ENCODE measurements at regions not wholly inside any gene's neighbourhood (a gene's known extent, or its start where the extent isn't known, plus 50 kb on each side); places are given as distances from the start of the nearest gene placed in this dataset.

- H3K4me1 Mint-ChIP-seq, result no peaks in the 10 kb centered on the region
- Histone ChIP-seq H3K36me3 (ENCODE audit: control insufficient read depth, insufficient read depth, low read length) (no peaks in the 10 kb centered on the region), H3K4me3 (ENCODE audit: low read length) (no peak overlapping the region), H3K4me1 (ENCODE audit: control insufficient read depth, insufficient read depth, low read length) (no peaks in the 10 kb centered on the region), H3K27me3 (ENCODE audit: control insufficient read depth, insufficient read depth, low read length) (no peaks in the 10 kb centered on the region), H3K27ac (ENCODE audit: low read length) (no peak overlapping the region), H3K9me3 (ENCODE audit: control insufficient read depth, insufficient read depth, low read length) (no peaks in the 10 kb centered on the region)
- no peaks in the 10 kb centered on the region for H3K36me3 Mint-ChIP-seq
- H3K4me3 Mint-ChIP-seq, result no peak overlapping the region
- intact Hi-C loops (cut with micrococcal nuclease), result no loop called here
- no peak for TF ChIP-seq CTCF (IDR thresholded peaks at IDR 0.05)
- 50% methylated on average over 2 of the region's 2 CpGs for WGBS (ENCODE audit: insufficient coverage)
- no peaks in the 10 kb centered on the region for H3K27me3 Mint-ChIP-seq (ENCODE audit: low read depth in 2 of 2)
- DNase-seq (no peak), ATAC-seq (no peak)
- peaks cover 27 to 39% of the 10 kb centered on the region in 2 donors for H3K9me3 Mint-ChIP-seq
- H3K27ac Mint-ChIP-seq, result no peak overlapping the region
Measured at GRCh38 chr7:136566491-136566890, 302.0 kb upstream of the CHRM2 start.

- H3K4me3 ChIP-seq (ENCODE audit: low read length), result no peak overlapping the region
- Mint-ChIP-seq H3K4me1 (no peaks in the 10 kb centered on the region), H3K9me3 (peaks cover 6 to 21% of the 10 kb centered on the region in 2 donors), H3K27ac (no peak overlapping the region), H3K27me3 (ENCODE audit: low read depth in 2 of 2) (no peaks in the 10 kb centered on the region), H3K4me3 (no peak overlapping the region), H3K36me3 (no peaks in the 10 kb centered on the region)
- WGBS (ENCODE audit: insufficient coverage), result 73% methylated on average over 5 of the region's 5 CpGs
- TF ChIP-seq CTCF (IDR thresholded peaks at IDR 0.05), result no peak
- no peaks in the 10 kb centered on the region for H3K4me1 ChIP-seq (ENCODE audit: control insufficient read depth, insufficient read depth, low read length)
- intact Hi-C loops (cut with micrococcal nuclease), result no loop called here
- ATAC-seq (no peak), DNase-seq (no peak)
- H3K9me3 ChIP-seq (ENCODE audit: control insufficient read depth, insufficient read depth, low read length), result no peaks in the 10 kb centered on the region
- no peaks in the 10 kb centered on the region for H3K27me3 ChIP-seq (ENCODE audit: control insufficient read depth, insufficient read depth, low read length)
- H3K27ac ChIP-seq (ENCODE audit: low read length), result no peak overlapping the region
- H3K36me3 ChIP-seq (ENCODE audit: control insufficient read depth, insufficient read depth, low read length), result no peaks in the 10 kb centered on the region
Measured at GRCh38 chr7:136555933-136556332, 312.5 kb upstream of the CHRM2 start.

DNA sequence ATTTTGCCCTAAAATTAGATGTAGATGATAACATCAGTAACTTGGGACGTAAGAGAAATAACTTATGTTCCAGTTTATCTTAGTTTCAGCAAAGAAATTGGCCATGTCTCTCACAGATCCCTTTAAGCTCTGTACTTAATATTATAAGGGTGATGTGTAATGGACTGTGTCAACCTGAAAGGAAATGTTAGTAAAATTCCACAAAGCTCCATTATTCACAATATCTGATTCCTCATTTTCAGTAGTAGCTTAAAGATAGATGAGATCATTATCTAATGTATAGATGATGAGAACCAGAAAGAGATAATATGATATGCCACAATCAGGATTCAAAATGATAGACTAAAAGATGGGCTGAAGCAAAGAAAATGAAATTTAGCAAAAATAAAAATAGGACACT lies 316.8 kb upstream of the CHRM2 start:
- no peak overlapping the region for H3K27ac Mint-ChIP-seq
- no peaks in the 10 kb centered on the region for H3K9me3 ChIP-seq (ENCODE audit: control insufficient read depth, insufficient read depth, low read length)
- ATAC-seq (no peak), DNase-seq (no peak)
- no peaks in the 10 kb centered on the region for H3K27me3 Mint-ChIP-seq (ENCODE audit: low read depth in 2 of 2)
- H3K27ac ChIP-seq (ENCODE audit: low read length), result no peak overlapping the region
- no peak overlapping the region for H3K4me3 ChIP-seq (ENCODE audit: low read length)
- no peaks in the 10 kb centered on the region for H3K36me3 Mint-ChIP-seq
- H3K36me3 ChIP-seq (ENCODE audit: control insufficient read depth, insufficient read depth, low read length), result no peaks in the 10 kb centered on the region
- WGBS (ENCODE audit: insufficient coverage), result no CpG with 5 or more reads among the region's 1 CpG
- H3K4me1 ChIP-seq (ENCODE audit: control insufficient read depth, insufficient read depth, low read length), result no peaks in the 10 kb centered on the region
- TF ChIP-seq CTCF (IDR thresholded peaks at IDR 0.05), result no peak
- intact Hi-C loops (cut with micrococcal nuclease), result no loop called here
- no peak overlapping the region for H3K4me3 Mint-ChIP-seq
- peaks cover 6 to 17% of the 10 kb centered on the region in 2 donors for H3K9me3 Mint-ChIP-seq
- H3K4me1 Mint-ChIP-seq, result no peaks in the 10 kb centered on the region
- no peaks in the 10 kb centered on the region for H3K27me3 ChIP-seq (ENCODE audit: control insufficient read depth, insufficient read depth, low read length)

DNA sequence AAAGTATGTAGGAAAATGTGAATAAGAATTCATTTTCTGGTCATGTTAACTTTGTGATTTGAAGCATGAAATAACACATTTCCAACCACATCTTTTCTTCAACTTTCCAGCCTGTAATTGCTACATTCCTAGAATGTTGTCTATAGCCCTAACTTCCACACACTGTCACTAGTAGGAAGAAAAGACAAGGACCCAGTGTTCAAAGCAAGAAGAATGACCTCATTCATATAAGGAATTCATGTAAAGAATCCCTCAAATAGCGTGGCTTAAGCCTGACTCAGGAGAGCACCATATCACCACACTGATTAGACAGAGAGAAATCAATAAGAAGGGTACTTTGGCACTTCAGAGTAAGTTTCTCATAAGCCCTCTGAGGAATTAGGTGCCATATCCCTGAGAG lies 318.7 kb upstream of the CHRM2 start:
- Histone ChIP-seq H3K4me3 (ENCODE audit: low read length) (no peak overlapping the region), H3K36me3 (ENCODE audit: control insufficient read depth, insufficient read depth, low read length) (no peaks in the 10 kb centered on the region), H3K27ac (ENCODE audit: low read length) (no peak overlapping the region), H3K27me3 (ENCODE audit: control insufficient read depth, insufficient read depth, low read length) (no peaks in the 10 kb centered on the region), H3K9me3 (ENCODE audit: control insufficient read depth, insufficient read depth, low read length) (no peaks in the 10 kb centered on the region), H3K4me1 (ENCODE audit: control insufficient read depth, insufficient read depth, low read length) (no peaks in the 10 kb centered on the region)
- ATAC-seq (no peak), DNase-seq (no peak)
- Mint-ChIP-seq H3K4me1 (no peaks in the 10 kb centered on the region), H3K36me3 (no peaks in the 10 kb centered on the region), H3K9me3 (peaks cover 6 to 21% of the 10 kb centered on the region in 2 donors), H3K27me3 (ENCODE audit: low read depth in 2 of 2) (no peaks in the 10 kb centered on the region), H3K27ac (no peak overlapping the region), H3K4me3 (no peak overlapping the region)
- no peak for TF ChIP-seq CTCF (IDR thresholded peaks at IDR 0.05)
- intact Hi-C loops (cut with micrococcal nuclease), result no loop called here
- 100% methylated on average over 1 of the region's 1 CpG for WGBS (ENCODE audit: insufficient coverage)

All from natural killer cell (primary cell).